ENCODE measurements at regions not wholly inside any gene's neighbourhood (a gene's known extent, or its start where the extent isn't known, plus 50 kb on each side); places are given as distances from the start of the nearest gene placed in this dataset.

DNA sequence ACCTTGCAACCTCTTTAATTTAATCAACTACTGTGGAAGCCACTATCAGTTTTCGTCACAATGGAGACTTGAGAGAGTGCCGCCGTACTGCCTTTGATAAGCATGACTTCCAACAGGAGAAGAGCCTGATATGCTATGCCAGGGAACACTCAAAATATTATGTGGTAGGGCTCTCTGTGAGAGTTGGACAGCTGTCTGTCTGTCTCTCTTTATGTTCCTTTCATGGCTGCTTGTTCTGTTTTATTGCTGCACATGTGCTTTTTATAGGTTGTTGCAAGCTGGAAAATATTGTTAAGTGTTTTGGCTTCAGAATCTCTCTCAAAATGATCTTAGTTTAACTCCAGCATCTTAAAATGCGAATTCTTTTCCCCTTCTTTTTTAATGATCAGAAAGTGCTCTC lies 249.4 kb upstream of the RARB start:
- TF ChIP-seq, protein P1, sequence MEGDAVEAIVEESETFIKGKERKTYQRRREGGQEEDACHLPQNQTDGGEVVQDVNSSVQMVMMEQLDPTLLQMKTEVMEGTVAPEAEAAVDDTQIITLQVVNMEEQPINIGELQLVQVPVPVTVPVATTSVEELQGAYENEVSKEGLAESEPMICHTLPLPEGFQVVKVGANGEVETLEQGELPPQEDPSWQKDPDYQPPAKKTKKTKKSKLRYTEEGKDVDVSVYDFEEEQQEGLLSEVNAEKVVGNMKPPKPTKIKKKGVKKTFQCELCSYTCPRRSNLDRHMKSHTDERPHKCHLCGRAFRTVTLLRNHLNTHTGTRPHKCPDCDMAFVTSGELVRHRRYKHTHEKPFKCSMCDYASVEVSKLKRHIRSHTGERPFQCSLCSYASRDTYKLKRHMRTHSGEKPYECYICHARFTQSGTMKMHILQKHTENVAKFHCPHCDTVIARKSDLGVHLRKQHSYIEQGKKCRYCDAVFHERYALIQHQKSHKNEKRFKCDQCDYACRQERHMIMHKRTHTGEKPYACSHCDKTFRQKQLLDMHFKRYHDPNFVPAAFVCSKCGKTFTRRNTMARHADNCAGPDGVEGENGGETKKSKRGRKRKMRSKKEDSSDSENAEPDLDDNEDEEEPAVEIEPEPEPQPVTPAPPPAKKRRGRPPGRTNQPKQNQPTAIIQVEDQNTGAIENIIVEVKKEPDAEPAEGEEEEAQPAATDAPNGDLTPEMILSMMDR (IDR thresholded peaks at IDR 0.05) = no peak
- no peak for TF ChIP-seq POLR2AphosphoS5 (IDR thresholded peaks at IDR 0.05; ENCODE audit: insufficient read depth in 1 of 2, low read depth in 1 of 2)
